RPMI8226 (cell line): ENCODE measurements at regions not wholly inside any gene's neighbourhood (a gene's known extent, or its start where the extent isn't known, plus 50 kb on each side); places are given as distances from the start of the nearest gene placed in this dataset.
"Not testable (repeated sequence)": the region's sequence is repeated elsewhere in the genome, so short reads cannot be mapped to it uniquely, and the experiment has no call there.

Experiments
- DNase-seq: peaks from one replicate; pipeline ENCODE4 v3.0.0-alpha.2; 2015

DNA sequence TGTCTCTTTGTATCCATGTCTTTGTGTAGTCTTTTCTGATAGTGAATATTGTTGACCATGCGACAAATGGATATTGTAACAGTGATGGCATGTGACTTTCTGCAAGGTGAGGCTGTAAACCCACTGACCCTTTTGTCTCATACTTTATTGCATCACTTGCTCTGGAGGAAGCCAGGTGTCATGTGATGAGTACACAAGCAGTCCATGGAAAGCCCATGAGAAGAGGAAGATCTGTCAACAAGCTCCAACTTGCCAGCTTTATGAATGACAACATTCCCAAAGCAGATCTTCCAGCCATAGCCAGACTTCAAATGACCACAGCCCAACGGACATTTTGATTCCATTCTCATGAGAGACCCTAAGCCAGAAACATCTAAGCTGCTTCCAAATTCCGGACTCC, 450.1 kb upstream of the ACTBL2 start:
- DNase-seq: no peak

DNA sequence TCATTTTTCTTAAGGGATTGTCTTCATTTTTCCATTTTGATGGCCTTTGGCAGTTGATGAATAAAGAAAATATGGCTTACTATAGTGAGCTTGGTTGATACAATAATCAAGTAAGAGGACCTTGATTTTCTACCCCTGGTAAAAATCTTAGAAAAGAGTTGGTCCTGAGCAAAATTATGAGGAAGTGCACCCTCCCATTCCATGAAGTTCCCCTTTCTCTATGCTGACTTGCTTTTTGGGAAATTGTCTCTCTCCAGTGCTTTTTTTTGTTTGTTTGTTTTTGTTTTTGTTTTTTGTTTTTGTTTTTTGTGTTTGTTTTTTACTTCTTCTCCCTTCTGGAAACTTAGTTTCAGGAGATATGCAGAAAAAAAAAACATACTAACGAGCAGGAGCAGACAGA, 449.2 kb upstream of the ACTBL2 start:
- no peak for DNase-seq

DNA sequence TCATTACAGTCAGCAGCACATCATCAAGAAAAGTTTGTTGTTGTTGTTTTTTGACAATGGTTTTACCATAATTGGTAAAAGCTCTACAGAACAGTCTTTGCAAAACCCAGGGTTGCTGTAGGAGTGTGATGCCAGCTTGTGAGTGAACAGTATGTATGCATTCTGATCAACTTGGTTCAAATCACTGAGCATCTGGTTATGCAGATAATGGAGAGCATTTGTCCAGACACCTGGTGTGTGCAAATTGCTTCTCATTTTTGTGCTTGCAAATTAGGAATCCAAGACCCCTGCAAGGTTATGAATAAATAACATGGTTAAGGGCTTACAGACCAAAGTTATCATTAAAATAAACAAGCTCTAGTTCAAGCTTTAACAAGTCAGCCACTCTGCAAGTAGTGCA, 448.7 kb upstream of the ACTBL2 start:
- DNase-seq: no peak

DNA sequence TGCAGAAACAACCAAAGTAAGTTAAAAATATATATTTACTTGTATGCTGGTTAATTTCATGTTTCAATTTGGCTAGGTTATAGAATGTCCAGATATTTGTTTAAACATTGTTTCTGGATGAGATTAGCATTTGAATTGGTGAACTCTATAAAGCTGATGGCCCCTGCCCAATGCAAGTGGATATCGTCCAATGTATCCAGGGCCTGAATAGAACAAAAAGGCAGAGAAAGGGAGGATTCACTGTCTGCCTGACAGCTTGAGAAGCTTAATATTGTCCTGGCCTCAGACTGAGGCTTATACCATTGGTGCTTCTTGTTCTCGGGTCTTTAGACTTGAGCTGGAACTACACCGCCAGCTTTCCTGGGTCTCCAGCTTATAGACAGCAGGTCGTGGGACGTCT, 446.7 kb upstream of the ACTBL2 start:
- DNase-seq: no peak

DNA sequence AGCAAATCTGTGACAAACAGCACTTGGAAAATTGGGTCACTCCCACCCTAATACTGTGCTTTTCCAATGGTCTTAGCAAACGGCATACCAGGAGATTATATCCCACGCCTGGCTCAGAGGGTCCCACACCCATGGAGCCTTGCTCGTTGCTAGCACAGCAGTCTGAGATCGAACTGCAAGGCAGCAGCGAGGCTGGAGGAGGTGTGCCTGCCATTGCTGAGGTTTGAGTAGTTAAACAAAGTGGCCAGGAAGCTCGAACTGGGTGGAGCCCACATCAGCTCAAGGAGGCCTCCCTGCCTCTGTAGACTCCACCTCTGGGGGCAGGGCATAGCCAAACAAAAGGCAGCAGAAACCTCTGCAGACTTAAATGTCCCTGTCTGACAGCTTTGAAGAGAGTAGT, 440.5 kb upstream of the ACTBL2 start:
- DNase-seq: not testable (repeated sequence)

DNA sequence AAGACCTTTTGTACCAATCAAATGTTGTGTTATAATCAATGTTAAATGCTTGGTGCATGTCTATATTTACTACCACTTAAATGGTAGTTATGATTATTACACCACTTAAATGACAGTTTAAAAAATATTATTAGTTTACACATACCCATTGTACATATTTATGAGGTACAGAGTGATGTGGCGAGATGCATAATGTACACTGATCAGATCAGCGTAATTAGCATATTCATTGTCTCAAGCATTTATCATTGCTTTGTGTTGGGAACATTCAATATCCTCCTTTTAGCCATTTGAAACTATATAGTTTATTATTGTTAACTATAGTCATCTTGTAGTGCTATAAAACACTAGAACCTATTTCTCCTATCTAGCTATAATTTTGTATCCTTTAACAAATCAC, 434.4 kb upstream of the ACTBL2 start:
- DNase-seq: no peak

DNA sequence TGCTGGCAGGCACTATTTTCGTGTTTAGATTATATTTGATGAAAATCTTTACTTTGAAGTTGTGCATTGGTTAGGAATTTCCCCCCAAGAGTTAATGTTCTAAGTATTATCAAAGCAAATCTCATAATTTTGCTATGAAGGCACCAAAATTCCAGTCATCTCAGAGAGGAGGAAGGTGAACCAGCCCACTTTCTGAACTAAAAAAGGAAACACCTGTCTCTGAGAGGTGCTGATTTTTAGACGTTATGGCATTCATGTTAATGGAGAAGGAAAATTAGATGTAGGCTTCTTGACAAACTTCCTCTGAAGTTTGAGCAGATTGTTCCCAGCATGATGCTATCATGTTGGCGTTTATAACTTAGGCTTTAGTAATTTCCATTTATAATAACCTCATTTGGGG, 432.9 kb upstream of the ACTBL2 start:
- no peak for DNase-seq

DNA sequence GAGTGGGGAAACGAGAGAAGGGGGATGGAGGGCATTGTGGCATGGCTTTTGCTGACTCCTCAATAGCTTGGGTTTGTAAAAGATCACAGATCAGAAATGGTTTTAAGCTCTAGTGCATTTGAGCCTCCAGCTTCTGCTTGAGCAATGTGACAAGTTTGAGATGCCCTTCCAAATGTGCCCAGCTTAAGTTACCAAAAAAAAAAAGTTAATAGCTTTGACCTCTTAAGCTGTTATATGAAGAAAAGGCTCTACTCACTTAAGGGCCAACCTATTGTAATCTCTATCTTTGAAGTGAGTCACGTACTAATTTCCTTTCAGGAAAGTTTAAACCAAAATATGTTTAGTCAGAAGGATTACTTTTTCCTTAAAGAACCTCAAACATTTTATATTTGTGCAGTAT, 428.8 kb upstream of the ACTBL2 start:
- no peak for DNase-seq

DNA sequence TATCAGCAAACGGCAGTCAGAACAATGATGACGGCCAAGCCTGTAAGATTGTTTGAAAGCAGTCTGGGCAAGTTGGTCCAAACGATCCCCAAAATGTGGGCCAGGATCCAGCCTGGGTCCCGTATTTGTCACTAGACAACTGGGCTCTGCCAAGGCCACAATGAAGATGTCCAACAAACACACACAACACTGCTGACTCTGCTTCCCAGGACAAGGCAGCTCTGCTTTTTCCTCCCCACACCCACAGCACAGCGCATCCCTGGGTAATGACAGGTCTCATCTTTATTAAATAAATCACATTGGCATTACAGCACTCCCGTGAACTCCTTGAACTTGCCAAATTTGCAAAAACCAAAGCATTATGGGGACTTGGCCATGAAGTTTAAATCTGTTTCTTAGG, 424.1 kb upstream of the ACTBL2 start:
- no peak for DNase-seq

DNA sequence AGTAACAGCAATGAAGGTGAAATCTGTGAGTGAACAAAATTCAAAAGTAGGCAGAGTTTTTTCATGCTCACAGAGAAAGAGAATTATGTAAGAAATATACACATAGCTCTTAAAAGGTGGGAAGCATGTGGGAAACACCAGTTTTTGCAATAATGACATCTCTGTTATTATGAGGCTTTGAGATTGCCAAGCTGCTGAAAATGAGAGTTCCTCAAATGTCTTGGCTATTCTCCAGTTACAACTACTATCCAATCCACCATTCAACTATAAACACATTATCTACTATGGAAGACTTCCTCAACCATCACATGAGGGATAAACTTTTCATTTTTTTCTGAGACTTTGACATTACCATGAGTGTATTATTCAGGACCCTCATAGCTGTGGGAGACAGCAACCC, 420.8 kb upstream of the ACTBL2 start:
- no peak for DNase-seq

DNA sequence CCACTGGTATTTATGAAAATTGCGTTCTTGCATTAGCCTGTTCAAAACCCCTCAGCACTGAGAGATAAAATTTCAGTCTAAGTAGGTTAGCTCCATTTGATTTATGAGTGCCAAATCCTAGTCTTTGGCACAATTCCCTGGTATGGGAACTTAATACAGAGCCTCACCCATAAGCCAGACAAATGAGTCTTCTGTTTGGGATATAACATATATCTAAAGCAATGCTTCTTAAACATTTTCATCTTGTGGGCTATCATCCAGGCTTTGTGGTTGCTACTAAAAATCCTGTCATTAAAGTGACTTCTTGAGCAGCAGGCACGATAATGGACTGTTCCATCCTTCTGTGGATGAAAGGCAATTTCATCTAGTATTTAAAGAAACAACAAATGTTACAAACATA, 419.5 kb upstream of the ACTBL2 start:
- DNase-seq: no peak

DNA sequence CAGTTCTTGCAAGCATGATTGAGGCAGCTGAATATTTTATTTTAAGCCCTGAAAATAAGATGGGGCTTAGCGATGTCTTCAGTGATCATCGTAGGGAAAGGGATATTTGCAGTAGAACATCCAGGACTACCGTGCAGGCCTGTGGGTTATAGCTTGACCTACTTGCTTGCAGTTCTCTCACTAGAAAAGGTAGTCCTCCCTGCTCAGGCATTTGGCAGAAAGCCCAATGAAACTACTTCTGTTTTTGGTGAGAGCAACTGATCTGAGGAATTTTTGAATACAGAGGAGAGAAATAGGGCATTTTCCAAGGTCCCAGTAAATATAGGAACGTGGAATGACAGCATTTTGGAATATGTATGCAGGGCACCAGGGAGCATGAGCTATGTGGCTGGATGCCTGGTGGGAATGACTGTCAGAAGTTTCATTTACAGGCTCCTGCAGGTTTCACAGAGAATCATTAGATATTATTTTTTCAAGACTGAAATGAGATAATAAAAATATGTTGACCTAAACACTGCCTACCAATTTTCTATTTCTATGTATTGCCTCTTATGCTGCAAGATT, 417.9 kb upstream of the ACTBL2 start:
- peak; percentile 19 for DNase-seq

DNA sequence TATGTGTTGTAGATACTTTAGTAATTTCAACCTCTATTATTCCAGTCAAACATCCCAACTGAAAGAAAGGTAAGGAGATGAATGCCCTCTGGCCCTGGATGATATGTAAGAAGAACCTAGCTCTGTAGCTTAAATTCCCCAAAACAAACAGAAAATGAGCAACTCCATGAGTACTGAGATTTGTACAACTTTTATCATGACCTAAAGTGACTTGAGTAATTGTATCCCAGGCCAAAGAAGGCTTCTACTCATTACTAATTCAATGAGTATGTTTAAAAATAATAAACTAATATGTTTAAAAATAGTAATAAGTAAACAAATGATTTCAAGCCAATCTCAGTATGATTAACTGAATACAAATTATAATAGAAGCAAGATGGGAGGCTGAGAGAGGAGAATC, 414.0 kb upstream of the ACTBL2 start:
- DNase-seq: no peak

DNA sequence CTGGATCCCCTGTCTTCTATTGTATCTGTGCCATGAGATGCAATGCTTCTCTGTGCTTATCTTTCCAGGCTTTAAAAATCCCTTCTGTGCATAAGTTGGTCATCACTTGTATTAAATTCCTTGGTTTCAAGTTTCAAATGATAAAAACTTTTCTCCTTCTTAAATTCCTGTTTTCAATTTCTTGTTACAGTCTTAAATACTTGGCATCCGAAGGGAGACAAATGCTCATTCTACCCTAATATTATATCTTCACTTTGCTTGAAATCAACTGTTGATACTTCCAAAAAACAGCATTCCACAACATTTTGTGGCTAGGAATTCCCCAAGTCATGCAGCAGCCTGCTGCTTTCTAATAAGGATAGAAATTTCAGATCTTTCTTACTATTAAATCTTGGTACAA, 413.2 kb upstream of the ACTBL2 start:
- DNase-seq: no peak

DNA sequence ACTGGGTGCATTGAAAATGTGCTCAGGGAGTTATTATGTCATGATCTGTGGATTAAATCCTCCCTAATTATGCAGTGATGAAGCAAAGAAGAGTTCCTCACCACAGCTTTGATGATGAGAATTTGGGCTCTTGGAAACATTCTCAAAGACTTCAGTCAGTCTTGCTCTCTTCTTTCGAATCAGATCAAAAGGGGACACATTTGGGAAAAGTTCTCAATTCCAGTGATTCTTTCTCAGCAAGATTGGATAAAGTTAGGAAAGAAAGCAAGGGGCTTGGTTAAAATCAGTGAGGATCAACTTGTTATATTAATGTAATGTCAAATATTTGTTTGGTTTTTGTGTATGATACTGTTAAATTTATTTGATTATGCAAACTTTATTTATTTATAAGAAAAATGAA, 411.3 kb upstream of the ACTBL2 start:
- DNase-seq: no peak

DNA sequence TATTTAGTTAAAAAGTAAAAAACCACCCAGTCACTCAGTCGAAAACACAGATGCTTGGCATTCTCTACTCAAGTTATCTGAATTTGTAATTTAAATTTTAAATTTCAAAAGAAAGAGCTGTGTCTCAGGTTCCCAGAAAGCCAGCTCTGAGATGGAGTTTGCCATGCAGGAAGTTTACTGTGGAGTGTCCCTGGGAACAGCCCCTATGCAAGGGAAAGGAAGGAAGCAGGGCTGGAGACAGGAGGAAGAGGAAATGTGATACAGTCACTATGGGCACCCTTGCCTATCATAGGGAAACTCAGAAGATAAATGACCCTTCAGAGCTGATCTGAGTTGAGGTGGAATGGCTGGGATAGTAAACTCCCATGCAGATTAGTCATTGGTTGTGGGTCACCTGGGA, 408.8 kb upstream of the ACTBL2 start:
- no peak for DNase-seq

DNA sequence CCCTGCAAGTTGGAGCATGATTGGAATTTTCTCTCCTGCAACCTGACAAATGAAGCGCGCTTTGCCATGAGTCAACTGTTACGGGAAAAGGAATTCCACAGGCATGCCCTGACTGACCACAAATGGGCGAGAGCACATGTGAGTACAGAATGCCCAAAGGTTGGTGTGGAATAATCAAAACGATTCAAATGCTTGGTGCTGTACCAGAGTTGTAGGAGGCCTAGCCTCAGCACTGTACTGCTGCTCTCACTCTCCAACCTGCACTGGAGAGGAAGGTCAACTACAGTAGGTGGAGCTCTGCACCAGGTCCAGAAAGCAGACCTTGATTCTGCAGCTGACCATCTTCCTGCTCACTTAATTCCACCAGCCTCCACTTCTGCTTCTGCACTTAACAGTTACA, 406.9 kb upstream of the ACTBL2 start:
- no peak for DNase-seq

DNA sequence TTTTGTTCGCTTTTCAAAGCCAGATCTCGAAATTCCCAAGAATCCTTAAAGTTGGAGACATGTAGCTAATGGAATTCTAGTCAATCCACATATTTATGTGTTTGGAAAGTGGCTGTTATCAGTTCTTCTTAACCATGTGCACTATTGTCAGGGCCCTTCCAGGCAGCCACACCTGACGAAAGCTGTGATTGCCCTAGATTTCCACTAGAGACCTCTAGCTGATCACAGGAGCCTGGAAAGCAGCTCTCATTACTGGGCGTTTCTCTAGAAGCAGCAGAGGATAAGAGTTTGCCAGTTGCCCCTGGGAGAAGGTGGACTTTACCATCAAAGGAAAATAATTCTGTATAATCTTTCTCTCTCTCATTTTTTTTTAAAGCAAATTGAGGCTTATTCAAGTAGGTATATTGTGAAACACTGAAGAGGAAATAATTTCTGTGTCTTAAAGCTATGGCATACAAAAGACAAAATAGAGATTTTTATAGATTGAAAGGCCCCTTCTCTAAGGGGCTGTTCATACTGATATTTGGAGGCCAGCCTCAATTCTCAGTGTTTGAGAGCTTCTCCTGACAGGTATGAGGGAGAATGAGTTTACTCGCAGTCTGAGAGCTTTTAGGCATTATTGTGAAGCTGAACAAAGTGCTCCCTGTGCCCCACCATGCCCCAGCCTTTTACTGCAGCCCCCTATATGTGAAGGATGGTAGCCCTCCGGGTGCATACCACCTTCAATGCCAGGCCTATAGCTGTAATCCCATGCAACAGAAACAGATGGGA, 405.4 kb upstream of the ACTBL2 start:
- DNase-seq: peak; percentile 22

DNA sequence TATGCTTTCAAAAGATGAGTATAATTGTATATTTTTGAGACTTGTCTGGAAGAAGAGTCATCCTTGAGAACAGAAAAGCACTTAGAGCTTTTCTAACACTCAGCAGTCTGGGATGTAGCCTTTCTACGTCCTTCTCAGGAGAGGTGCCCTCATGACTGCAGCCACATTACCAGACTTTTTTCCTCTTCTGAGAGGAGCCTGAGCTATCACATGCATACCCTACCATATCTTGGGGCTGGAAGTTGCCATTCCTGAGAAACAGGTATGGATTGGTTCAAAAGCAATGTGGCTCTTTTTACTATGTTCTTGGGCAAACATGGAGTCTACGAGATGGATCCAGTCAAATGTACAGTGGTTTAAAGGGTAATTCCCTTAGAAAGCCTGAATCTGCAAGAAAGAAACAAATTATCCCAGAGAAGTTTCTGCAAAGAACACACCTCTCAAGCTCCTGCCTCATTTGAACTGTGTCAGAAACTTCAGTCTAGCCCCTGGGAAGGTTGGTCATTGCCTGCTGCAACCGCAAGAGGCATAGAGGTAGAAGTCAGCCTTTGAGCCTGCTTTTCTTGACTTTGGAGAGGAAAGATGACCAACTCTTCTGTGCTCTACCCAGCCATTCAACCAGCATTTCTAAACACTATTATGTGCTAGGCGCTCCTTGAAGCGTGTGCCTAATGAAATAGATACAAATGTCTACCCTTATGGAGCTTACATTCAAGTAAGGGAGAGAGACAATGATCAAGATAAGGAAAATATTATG, 401.9 kb upstream of the ACTBL2 start:
- DNase-seq: no peak

DNA sequence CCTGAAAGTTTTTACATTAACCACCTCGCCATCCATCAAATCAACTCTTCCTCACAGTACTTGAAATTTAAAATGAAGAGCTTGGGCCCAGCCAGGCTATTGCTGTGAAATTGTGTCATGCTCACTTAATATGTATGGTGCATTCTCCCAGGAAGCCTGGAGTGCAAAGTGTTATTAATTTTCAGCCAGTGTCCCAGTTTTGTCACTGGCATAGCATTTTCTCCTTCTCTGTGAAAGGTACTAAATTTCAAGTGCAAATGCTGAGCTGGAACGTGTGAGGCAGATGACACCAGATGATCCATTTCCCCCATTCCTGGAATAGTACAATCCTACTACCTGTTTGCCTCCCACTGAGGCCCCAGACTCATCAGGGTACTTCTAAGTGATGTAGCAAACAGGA, 397.6 kb upstream of the ACTBL2 start:
- no peak for DNase-seq

DNA sequence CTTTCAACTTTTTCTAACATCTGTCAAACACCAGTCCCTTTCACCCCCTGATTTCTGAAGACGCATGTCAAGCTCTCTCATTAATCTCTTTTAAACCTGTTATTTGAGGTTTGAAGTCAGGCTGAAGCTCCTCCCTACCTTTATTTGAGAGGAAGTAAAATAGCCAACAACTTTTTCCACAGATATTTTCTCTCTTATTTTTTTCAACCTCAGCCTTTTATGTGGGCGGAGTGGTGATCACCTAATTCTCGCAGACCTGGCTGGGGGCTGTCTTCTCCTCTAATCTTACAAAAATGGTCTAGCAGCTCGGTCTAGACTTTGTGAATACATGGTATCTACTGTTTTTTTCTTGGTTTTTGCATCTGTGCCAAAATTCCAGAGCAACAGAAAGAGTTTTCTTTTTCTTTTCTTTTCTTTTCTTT, 395.7 kb upstream of the ACTBL2 start:
- DNase-seq: no peak

DNA sequence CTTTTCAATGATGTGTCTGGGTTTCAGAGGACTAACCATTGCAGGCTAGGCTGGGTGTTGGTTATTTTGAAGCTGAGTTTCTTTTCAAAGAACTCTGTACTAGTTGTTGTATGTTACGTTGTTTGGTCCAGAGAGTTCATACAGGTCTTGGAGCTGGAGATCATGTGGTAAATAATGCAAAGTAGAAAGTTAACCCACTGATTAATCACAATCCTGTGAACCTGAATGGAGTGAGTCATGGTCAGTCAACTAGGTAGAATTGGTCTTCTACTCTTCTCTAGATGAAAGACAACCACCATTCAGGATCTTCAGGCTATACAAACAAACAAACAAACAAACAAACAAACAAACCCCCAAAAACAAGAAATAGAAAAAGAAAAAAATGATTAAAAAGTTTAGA, 388.9 kb upstream of the ACTBL2 start:
- no peak for DNase-seq

DNA sequence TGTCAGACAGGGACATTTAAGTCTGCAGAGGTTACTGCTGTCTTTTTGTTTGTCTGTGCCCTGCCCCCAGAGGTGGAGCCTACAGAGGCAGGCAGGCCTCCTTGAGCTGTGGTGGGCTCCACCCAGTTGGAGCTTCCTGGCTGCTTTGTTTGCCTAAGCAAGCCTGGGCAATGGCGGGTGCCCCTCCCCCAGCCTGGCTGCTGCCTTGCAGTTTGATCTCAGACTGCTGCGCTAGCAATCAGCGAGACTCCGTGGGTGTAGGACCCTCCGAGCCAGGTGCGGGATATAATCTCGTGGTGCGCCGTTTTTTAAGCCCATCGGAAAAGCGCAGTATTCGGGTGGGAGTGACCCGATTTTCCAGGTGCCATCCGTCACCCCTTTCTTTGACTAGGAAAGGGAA, 387.7 kb upstream of the ACTBL2 start:
- not testable (repeated sequence) for DNase-seq

DNA sequence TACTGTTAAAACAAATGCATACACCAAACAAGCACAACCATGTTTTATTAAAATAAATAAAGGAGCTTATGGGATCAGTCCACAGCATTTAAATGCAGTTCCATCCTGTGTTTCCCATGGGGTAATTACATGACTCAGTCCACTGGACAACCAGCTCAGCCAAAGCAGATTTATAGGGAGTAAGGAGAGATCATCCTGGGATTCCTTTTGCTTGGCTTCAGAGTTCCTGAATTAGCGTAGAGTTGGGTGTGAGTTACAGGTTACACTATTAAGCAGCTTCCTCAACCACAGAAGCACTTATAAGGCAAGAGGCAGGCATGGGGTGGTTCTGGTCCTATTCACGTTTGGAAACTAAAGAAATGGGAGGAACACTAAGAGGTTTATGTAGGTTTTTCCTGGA, 381.1 kb upstream of the ACTBL2 start:
- no peak for DNase-seq
